Esophagus mucosa (tissue), 1 donor: ENCODE measurements at regions not wholly inside any gene's neighbourhood (a gene's known extent, or its start where the extent isn't known, plus 50 kb on each side); places are given as distances from the start of the nearest gene placed in this dataset.

Experiments used
- ATAC-seq: fragments of 200-7000 bp; cut with Tn5 transposase; one replicate; pipeline ENCODE4 v1.9.1; 2020
- donor health status: DM: yes; HTN: yes; CAD: no.

- no peak for ATAC-seq
Observed at GRCh38 chr11:112540261-112540660, 279.6 kb upstream of the PLET1 start.

DNA sequence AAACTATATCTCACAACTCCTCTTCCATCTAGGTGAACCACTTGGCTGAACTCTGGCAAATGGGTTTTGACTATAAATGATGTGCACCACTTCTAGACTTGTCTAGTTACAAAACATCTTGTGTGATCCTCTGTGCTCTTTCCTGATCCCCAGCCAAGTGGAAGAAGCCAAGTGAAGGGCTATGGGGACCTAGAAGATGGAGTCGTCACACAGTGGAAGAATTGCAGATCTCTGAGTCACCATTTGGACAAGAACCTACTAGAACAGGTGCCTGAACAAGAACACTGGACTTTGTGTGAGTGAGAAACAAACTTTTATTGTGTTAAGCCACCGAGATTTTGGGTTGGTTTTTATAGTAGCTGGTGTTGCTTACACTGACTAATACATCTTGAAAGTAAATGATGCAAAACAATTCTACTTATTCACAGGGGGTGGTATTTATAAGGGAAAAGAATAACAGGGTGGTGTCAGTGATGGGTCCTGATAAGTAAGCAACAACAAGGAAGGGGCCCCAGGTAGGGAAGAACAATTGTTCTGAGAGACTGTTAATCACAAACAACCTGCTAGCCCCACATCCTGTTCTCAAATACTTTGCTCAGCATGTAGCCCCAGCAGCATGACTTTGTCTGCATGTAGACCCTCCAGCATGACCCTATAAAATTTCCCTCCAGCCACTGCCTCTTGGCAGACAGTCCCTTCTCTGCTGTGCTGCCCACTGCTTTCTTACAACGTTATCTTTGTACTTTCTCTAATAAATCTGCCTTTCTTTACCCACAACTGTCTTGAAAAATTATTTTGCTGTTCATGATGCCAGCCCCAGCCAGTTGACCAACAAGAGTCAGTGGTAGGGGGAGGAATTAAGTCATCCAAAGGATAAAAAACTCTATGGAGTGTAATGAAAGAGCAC lies 280.7 kb upstream of the PLET1 start:
- ATAC-seq: no peak

DNA sequence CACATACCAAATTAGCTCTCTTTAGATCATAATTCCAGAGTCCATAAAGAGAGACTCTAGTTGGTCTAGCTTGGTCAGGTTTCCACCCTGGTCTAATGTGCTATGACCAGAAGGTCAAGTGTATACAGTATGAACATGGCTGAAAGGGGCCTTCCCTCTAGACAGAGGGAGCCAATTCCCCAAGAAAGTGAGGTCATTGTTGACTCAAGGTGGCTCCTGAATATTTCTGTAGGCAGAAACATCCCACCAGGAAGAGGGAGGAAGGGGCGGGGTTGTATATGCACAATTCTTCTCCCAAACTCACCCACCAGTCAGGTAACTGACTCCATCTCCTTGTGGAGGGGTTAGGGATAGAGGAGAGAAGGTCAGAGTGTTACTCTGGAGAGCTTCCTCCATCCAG lies 281.8 kb upstream of the PLET1 start:
- ATAC-seq: no peak

DNA sequence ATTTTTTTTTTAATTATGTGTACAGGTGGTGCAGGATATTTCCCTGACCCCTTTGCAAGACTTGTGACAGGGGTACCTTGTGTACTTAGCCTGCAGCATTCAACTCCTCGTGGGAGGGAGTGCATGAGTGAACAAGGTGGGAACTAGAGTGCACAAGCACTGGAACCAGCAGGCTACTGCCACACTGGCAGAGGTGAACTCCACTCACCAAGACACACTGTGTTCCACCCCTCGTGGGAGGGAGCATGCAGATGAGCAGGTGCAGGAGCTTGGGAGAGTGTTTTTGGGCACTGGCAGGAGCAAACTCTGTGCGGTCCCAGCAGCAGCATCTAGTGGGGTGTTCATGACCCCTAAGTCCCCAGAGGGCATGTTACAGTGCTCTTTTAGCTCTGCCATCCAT lies 282.7 kb upstream of the PLET1 start:
- no peak for ATAC-seq

GRCh38 chr11:112548641-112549040 lies 288.0 kb upstream of the PLET1 start:
- peak; percentile 72 for ATAC-seq

GRCh38 chr11:112553205-112553731 lies 292.6 kb upstream of the PLET1 start:
- ATAC-seq: no peak

DNA sequence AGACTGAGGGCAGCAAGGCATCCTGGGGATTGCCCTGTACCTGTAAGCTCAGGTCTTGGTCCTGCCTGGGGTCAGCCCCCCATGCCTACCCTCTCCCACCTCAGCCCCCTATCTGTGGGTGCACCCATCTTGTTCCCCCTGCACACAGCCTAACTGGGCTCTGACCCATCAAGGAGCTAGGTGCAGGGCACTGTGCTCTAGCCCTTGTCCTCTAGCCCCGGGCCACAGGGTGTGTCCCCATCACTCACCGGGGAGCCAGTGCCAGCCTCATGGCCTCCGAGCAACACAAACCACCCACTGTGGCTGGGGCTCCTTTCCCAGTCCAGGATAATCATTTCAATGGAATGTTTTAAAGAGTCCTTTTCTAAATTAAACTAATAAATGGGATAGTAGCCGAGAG lies 293.9 kb upstream of the PLET1 start:
- ATAC-seq: peak; percentile 50

DNA sequence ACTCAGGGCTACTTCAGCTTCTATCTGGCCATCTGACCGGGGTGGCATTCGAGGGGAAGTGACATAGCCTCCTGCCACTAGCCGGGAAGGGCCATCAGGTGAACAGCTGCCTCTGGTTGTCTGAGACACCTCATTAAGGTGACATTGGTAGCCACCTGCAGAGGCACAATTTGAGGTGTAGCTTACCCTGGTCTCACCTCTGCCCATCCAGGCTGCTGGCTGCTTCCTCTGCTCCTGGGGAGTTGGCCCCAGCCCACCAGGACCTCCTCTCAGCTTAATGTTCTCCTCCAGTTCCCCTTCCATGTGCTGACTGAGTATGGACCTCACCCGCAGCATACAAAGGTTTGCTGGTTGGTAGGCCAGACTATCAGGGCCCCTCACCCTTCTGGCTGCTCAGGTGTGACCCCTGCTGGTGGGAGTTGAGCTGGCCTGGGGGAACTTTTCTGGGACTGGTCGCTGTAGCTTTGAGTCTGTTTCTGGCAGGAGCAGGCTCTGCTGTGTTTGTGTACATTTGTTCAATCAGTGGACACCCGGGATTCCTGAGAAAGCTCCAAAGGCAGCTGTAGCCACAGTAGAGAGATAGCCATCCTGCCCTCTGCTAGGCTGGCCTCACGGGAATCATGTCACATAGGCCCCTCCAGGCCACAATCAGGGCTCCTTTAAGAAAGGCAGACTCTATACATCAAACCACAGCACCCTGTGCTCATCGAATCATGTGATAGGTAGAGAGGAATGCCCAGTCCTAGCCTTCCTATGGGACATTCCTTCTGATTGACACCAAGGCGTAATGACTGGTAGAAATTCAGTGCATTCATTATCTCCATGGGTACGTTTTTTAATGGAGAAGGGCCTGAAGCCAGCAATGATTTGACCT lies 295.1 kb upstream of the PLET1 start:
- peak; percentile 52 for ATAC-seq

DNA sequence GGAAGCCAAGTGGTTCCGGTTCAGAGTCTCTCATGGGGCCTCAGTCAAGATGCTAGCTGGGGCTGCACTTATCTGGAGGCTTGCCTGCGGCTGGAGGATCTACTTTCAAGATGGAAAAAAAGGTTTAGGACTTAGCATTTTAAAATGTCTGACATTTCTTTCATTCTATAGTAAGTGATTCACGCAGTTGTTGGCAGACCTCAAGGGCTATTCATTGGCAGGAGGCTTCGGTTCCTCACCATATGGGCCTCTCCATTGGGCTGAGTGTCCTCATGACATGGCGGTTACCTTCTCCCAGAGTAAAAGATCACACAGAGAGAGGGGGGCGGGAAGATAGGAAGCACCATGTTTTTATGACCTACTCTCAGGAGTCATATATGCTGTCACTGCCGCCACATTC lies 298.0 kb upstream of the PLET1 start:
- no peak for ATAC-seq

- no peak for ATAC-seq
Observed at GRCh38 chr11:112563808-112564207, 303.1 kb upstream of the PLET1 start.

- ATAC-seq: peak; percentile 11
Observed at GRCh38 chr11:112564228-112564955, 303.7 kb upstream of the PLET1 start.

DNA sequence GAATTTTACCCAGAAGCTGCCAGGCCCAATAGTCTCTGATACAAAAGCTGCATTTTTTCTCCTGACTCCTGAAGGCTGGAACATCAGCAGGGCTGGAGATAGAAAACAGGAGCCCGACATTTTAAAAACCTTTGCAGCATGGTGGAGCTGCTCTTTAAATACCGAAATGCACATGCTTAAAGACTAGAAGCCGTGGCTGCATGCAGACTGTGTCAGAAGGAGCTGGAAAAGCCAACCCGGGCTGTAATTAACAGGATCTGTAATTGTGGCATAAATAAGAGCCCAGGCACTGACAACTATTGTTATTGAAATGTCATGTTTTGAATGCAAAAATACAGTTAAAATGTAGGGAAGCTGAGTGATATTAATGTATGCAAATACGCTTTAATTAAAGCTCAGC lies 304.9 kb upstream of the PLET1 start:
- ATAC-seq: no peak

GRCh38 chr11:112566124-112566523 lies 305.5 kb upstream of the PLET1 start:
- no peak for ATAC-seq

DNA sequence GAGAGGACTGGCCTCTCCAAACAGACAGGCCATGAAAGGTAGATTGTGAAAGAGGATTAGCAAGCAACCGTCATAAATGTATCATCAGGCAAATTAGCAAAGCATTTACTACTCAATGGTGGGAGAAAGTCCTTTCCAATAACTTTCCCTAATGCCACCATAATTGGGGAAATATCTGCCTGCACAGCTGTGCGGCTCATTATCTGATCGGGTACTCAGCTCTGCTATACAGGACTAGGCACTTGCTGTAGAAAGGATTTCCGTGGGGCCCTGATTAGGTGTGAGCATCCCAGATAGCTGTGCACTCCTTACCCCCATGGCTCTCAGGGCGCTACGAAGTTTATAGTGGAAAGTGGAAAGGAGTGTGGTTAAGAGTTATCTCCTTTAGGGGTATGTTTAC lies 309.7 kb upstream of the PLET1 start:
- no peak for ATAC-seq

GRCh38 chr11:112579282-112579681 lies 318.6 kb upstream of the PLET1 start:
- ATAC-seq: no peak

DNA sequence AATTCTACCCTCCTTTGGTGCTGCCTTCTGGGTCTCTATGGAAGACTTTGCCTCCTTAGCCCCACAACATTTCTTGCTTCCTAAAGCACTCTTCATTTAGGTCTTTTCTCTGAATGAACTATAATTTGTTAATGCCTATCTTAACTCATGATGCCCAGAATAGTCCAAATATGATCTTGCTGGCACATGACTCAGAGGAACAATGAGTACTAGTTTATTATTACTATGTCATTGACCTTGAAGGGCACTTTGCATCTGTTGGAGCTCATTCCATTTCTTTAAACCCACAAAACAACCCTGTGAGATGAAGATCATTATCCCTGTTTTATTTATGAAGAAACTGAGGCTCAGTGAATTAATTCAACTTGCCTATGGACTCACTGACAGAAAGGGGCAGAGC lies 320.2 kb upstream of the PLET1 start:
- ATAC-seq: no peak

DNA sequence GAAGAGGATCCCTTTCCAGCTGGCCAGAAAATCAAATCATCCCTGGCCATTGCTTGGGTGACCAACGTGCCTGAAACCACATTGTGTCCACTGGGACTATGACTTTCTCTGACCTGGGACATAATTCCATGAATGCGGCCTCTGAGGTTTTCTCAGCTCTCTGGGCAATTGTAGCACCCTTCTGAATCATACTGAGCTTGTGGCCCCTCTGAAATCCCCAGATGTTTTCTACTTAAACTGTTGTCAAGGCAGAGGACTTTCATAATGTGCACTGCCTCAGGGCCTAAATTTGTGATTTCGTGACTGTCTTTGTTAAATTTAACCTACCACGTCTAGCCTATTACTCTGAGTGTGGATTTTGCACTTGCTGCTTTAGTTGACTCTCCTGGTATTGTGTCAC lies 321.1 kb upstream of the PLET1 start:
- ATAC-seq: no peak

- no peak for ATAC-seq
Observed at GRCh38 chr11:112582366-112582765, 321.7 kb upstream of the PLET1 start.

- ATAC-seq: no peak
Observed at GRCh38 chr11:112583261-112583893, 322.7 kb upstream of the PLET1 start.

DNA sequence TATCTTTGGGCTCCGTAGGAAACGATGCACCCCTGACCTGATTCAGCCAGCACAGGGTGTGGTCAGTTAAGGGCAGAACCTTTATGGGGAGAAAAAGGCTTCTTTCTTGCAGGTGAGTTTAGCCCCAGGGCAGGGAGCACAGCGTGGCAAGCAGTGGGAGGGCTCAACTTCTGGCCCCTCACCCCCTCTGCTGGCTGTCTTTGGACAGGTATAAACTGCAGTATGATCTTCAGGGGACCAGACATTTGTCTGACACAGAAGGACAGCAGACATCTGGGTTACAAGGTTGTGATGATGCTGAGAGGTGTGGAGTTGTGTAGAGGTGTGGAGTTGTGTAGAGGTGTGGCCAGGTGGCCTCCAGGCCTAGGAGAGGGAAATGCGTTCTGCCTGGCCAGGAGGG lies 324.0 kb upstream of the PLET1 start:
- ATAC-seq: no peak

GRCh38 chr11:112587664-112588063 lies 327.0 kb upstream of the PLET1 start:
- no peak for ATAC-seq

DNA sequence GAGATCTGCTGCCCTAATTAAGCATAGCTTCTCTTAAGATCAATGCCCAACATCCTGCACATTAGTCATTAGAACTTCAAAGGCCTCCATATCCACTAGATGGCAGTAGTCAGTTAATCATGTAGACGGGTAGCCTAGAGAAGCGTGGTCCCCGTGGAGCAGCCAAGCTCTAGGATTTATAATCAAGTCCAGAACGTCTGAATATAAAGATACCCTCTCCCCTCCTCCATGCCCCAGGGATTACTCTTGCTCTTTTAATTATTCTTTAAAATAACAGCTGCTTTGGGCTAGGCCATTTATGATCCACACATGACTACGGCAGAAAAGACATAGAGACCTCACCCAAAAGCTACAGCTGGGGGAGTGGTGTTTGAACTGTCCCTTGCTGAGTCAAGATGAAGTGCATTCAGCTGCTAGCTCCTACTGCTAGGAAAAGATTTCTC lies 327.6 kb upstream of the PLET1 start:
- peak; percentile 85 for ATAC-seq
